GM10248 (cell line): ENCODE measurements at regions not wholly inside any gene's neighbourhood (a gene's known extent, or its start where the extent isn't known, plus 50 kb on each side); places are given as distances from the start of the nearest gene placed in this dataset.

Source experiments
- CTCF ChIA-PET: fragments of 300-600 bp; sonication (Branson Sonifier 250); formaldehyde crosslinking; extraction: SDS; loops from one replicate; lab custom pipeline; 2021; ENCODE audit warnings: antibody characterized with exemption; lab: Yijun Ruan, JAX
- POLR2A ChIA-PET: fragments of 350-650 bp; sonication (Branson Sonifier 250); formaldehyde crosslinking; extraction: SDS; loops from one replicate; lab custom pipeline; 2020; ENCODE audit warnings: antibody characterized with exemption; lab: Yijun Ruan, JAX
- DNase-seq: peaks from one replicate; pipeline ENCODE4 v3.0.0; 2012; ENCODE audit errors: extremely low spot score
- CTCF ChIP-seq: IDR thresholded peaks from 2 replicates; pipeline ENCODE4 v1.5.1; 2012; ENCODE audit warnings: mild to moderate bottlenecking, low read depth; ENCODE audit errors: extremely low read depth, missing control alignments, control extremely low read depth

- ChIA-PET POLR2A (no interaction called here), CTCF (interaction anchor here (0.9 to 1.5 kb wide), 2 partner anchors 8 to 16 kb away, joined by 3 to 4 read pairs; no protein-coding TSS in a partner anchor)
- no peak for TF ChIP-seq CTCF
- no peak for DNase-seq
Measured at GRCh38 chr13:24100188-24100587, 60.3 kb upstream of the SPATA13 start.

GRCh38 chr13:24103782-24104372 lies 56.6 kb upstream of the SPATA13 start:
- POLR2A ChIA-PET = interaction anchor here (0.6 kb wide), 1 partner anchor 13 kb away, joined by 3 read pairs; no protein-coding TSS in a partner anchor
- DNase-seq = no peak
- CTCF ChIA-PET = interaction anchor here (1.2 to 1.9 kb wide), 6 partner anchors 9 to 75 kb away, joined by 3 to 6 read pairs (median 4); no protein-coding TSS in a partner anchor
- no peak for TF ChIP-seq CTCF

GRCh38 chr13:24104723-24105122 lies 55.8 kb upstream of the SPATA13 start:
- no peak for TF ChIP-seq CTCF
- DNase-seq = no peak
- CTCF ChIA-PET = interaction anchor here (1.0 to 1.9 kb wide), 8 partner anchors 8 to 124 kb away, joined by 3 to 6 read pairs (median 3); no protein-coding TSS in a partner anchor
- POLR2A ChIA-PET = no interaction called here

GRCh38 chr13:24106429-24106828 lies 54.1 kb upstream of the SPATA13 start:
- TF ChIP-seq CTCF = no peak
- ChIA-PET POLR2A (no interaction called here), CTCF (interaction anchor here (1.0 to 2.0 kb wide), 6 partner anchors 10 to 888 kb away, joined by 3 to 6 read pairs (median 4); no protein-coding TSS in a partner anchor)
- no peak for DNase-seq

- CTCF ChIA-PET = interaction anchor here (1.5 kb wide), 1 partner anchor 12 kb away, joined by 3 read pairs; no protein-coding TSS in a partner anchor
- DNase-seq = no peak
- POLR2A ChIA-PET = no interaction called here
- no peak for TF ChIP-seq CTCF
Measured at GRCh38 chr13:24107955-24108614, 52.4 kb upstream of the SPATA13 start.

GRCh38 chr13:24108615-24108965 lies 51.9 kb upstream of the SPATA13 start:
- ChIA-PET POLR2A (no interaction called here), CTCF (no interaction called here)
- DNase-seq = no peak
- TF ChIP-seq CTCF = no peak
